Right lobe of liver (tissue), 4 donors: ENCODE measurements at regions not wholly inside any gene's neighbourhood (a gene's known extent, or its start where the extent isn't known, plus 50 kb on each side); places are given as distances from the start of the nearest gene placed in this dataset.

Experiments used
- CTCF ChIP-seq, 4 donors: fragments of 200-600 bp in 3 of 4; fragments of 450-650 bp in 1 of 4; IDR thresholded peaks; one replicate each; pipeline versions ENCODE4 v1.5.1 to v1.8.0; 2016 to 2022; ENCODE audit warnings: antibody characterized with exemption in 4 of 4, mild to moderate bottlenecking in 2 of 4
- POLR2A ChIP-seq: fragments of 450-650 bp; IDR thresholded peaks from one replicate; pipeline ENCODE4 v1.6.1; 2017; ENCODE audit warnings: antibody characterized with exemption, mild to moderate bottlenecking
- donor health status: DM: no; HTN: no; CAD: no.
- donor health status: DM: no; HTN: no; CAD: no.
- donor health status: DM: no; HTN: yes; CAD: no.

- TF ChIP-seq CTCF (IDR thresholded peaks at IDR 0.05): no peak
- TF ChIP-seq POLR2A: no peak
These were observed 1161.3 kb downstream of the PCDH17 start for GRCh38 chr13:58792854-58793253.
